ENCODE measurements at regions not wholly inside any gene's neighbourhood (a gene's known extent, or its start where the extent isn't known, plus 50 kb on each side); places are given as distances from the start of the nearest gene placed in this dataset.

GRCh38 chr4:166311169-166311568 is 438.1 kb downstream of the TLL1 start:
- H3K27ac ChIP-seq (ENCODE audit: low read depth, low read length) = no peak overlapping the region
- H3K9me3 ChIP-seq (ENCODE audit: control insufficient read depth, insufficient read depth, low read length) = peaks cover 2% of the 10 kb centered on the region; the same call in 1 of the 2 replicates
- TF ChIP-seq CTCF (IDR thresholded peaks at IDR 0.05; ENCODE audit: low read depth, low read length) = no peak
- no peak overlapping the region for H3K4me3 ChIP-seq (ENCODE audit: low read depth, low read length)
- H3K27me3 ChIP-seq (ENCODE audit: control insufficient read depth, insufficient read depth, low read length) = no peaks in the 10 kb centered on the region
- POLR2A ChIA-PET = no interaction called here
- DNase-seq (ENCODE audit: low read depth, low spot score) = no peak
- CTCF ChIA-PET = no interaction called here

GRCh38 chr4:166312166-166312565 is 439.1 kb downstream of the TLL1 start:
- CTCF ChIA-PET = no interaction called here
- DNase-seq (ENCODE audit: low read depth, low spot score) = no peak

GRCh38 chr4:166314902-166315301 is 441.9 kb downstream of the TLL1 start:
- Histone ChIP-seq H3K9me3 (ENCODE audit: control insufficient read depth, insufficient read depth, low read length) (peaks cover 2% of the 10 kb centered on the region; the same call in 1 of the 2 replicates), H3K27ac (ENCODE audit: low read depth, low read length) (no peak overlapping the region), H3K4me3 (ENCODE audit: low read depth, low read length) (no peak overlapping the region), H3K27me3 (ENCODE audit: control insufficient read depth, insufficient read depth, low read length) (no peaks in the 10 kb centered on the region)
- ChIA-PET POLR2A (no interaction called here), CTCF (interaction anchor here (1.5 kb wide), 1 partner anchor 9 kb away, joined by 4 read pairs; no protein-coding TSS in a partner anchor)
- DNase-seq (ENCODE audit: low read depth, low spot score) = no peak
- no peak for TF ChIP-seq CTCF (IDR thresholded peaks at IDR 0.05; ENCODE audit: low read depth, low read length)

More at GRCh38 chr4:166312166-166312565, 439.1 kb downstream of the TLL1 start:
- POLR2A ChIA-PET = no interaction called here
- peaks cover 2% of the 10 kb centered on the region; the same call in 1 of the 2 replicates for H3K9me3 ChIP-seq (ENCODE audit: control insufficient read depth, insufficient read depth, low read length)
- TF ChIP-seq CTCF (IDR thresholded peaks at IDR 0.05; ENCODE audit: low read depth, low read length) = no peak
- H3K4me3 ChIP-seq (ENCODE audit: low read depth, low read length) = no peak overlapping the region
- H3K27ac ChIP-seq (ENCODE audit: low read depth, low read length) = no peak overlapping the region
- H3K27me3 ChIP-seq (ENCODE audit: control insufficient read depth, insufficient read depth, low read length) = no peaks in the 10 kb centered on the region

GRCh38 chr4:166315721-166316467 is 442.9 kb downstream of the TLL1 start:
- H3K27ac ChIP-seq (ENCODE audit: low read depth, low read length) = no peak overlapping the region
- H3K27me3 ChIP-seq (ENCODE audit: control insufficient read depth, insufficient read depth, low read length) = no peaks in the 10 kb centered on the region
- peaks cover 2% of the 10 kb centered on the region; the same call in 1 of the 2 replicates for H3K9me3 ChIP-seq (ENCODE audit: control insufficient read depth, insufficient read depth, low read length)
- DNase-seq (ENCODE audit: low read depth, low spot score) = no peak
- TF ChIP-seq CTCF (IDR thresholded peaks at IDR 0.05; ENCODE audit: low read depth, low read length) = no peak
- no peak overlapping the region for H3K4me3 ChIP-seq (ENCODE audit: low read depth, low read length)
- ChIA-PET CTCF (no interaction called here), POLR2A (no interaction called here)

- ChIA-PET CTCF (no interaction called here), POLR2A (no interaction called here)
- Histone ChIP-seq H3K27me3 (ENCODE audit: control insufficient read depth, insufficient read depth, low read length) (no peaks in the 10 kb centered on the region), H3K4me3 (ENCODE audit: low read depth, low read length) (no peak overlapping the region), H3K9me3 (ENCODE audit: control insufficient read depth, insufficient read depth, low read length) (peaks cover 2% of the 10 kb centered on the region; the same call in 1 of the 2 replicates), H3K27ac (ENCODE audit: low read depth, low read length) (no peak overlapping the region)
- no peak for TF ChIP-seq CTCF (IDR thresholded peaks at IDR 0.05; ENCODE audit: low read depth, low read length)
- DNase-seq (ENCODE audit: low read depth, low spot score) = no peak
Observed at GRCh38 chr4:166318810-166319525, 445.9 kb downstream of the TLL1 start.
